Right lobe of liver (tissue), 4 donors: ENCODE measurements at regions not wholly inside any gene's neighbourhood (a gene's known extent, or its start where the extent isn't known, plus 50 kb on each side); places are given as distances from the start of the nearest gene placed in this dataset.

Experiments used
- POLR2A ChIP-seq: fragments of 450-650 bp; IDR thresholded peaks from one replicate; pipeline ENCODE4 v1.6.1; 2017; ENCODE audit warnings: antibody characterized with exemption, mild to moderate bottlenecking
- TF ChIP-seq, protein P1 (sequence below), 4 donors: fragments of 200-600 bp in 3 of 4; fragments of 450-650 bp in 1 of 4; IDR thresholded peaks; one replicate each; pipeline versions ENCODE4 v1.5.1 to v1.8.0; 2016 to 2022; ENCODE audit warnings: antibody characterized with exemption in 4 of 4, mild to moderate bottlenecking in 2 of 4
- donor health status: DM: no; HTN: no; CAD: no.
- donor health status: DM: no; HTN: no; CAD: no.
- donor health status: DM: no; HTN: yes; CAD: no.

DNA sequence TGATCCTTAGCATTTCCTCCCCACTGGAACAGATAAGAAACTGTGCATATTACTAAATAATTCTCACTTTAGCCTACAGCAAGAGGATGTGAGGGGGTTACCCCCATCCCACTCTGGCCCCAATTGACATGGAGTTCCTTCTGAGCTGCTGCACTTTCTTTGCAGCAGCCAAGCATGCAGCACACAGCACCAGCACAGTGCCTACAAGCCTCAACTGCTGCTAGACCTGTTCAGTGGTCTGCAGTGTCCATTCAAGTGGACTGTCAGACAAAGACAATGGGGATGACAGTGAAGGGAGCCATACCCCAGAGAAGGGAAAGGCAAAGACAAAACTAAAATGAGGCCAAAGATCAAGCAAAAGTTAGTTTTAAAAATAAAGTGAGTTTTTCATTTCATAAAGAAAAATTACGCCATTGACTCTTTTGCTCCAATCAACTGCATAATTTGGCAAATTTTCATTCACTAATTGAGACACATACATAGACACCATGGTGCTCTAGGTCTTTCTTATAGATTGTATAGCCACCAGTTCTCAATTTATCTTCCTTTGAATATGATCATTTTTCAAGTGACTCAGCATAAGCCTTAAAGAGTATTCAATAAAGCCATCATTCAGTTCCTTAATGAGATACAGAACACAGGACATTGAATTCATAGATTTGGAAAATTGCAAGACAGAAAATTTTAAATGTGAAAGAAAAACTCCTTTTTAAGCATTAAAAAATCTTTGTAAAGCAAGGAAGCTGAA is 410.6 kb downstream of the HNRNPD start:
- no peak for TF ChIP-seq POLR2A
- TF ChIP-seq, protein P1, sequence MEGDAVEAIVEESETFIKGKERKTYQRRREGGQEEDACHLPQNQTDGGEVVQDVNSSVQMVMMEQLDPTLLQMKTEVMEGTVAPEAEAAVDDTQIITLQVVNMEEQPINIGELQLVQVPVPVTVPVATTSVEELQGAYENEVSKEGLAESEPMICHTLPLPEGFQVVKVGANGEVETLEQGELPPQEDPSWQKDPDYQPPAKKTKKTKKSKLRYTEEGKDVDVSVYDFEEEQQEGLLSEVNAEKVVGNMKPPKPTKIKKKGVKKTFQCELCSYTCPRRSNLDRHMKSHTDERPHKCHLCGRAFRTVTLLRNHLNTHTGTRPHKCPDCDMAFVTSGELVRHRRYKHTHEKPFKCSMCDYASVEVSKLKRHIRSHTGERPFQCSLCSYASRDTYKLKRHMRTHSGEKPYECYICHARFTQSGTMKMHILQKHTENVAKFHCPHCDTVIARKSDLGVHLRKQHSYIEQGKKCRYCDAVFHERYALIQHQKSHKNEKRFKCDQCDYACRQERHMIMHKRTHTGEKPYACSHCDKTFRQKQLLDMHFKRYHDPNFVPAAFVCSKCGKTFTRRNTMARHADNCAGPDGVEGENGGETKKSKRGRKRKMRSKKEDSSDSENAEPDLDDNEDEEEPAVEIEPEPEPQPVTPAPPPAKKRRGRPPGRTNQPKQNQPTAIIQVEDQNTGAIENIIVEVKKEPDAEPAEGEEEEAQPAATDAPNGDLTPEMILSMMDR (IDR thresholded peaks at IDR 0.05) = no peak
